ENCODE measurements at regions not wholly inside any gene's neighbourhood (a gene's known extent, or its start where the extent isn't known, plus 50 kb on each side); places are given as distances from the start of the nearest gene placed in this dataset.

GRCh38 chr11:33574331-33574730, 126.3 kb downstream of the C11orf91 start:
- peaks cover 4% of the 10 kb centered on the region for H3K9me3 Mint-ChIP-seq
- H3K27ac Mint-ChIP-seq (ENCODE audit: unreplicated experiment) = no peak overlapping the region
- H3K27me3 Mint-ChIP-seq (ENCODE audit: low read depth) = no peaks in the 10 kb centered on the region
- H3K4me3 Mint-ChIP-seq = no peak overlapping the region
- TF ChIP-seq, protein P1, sequence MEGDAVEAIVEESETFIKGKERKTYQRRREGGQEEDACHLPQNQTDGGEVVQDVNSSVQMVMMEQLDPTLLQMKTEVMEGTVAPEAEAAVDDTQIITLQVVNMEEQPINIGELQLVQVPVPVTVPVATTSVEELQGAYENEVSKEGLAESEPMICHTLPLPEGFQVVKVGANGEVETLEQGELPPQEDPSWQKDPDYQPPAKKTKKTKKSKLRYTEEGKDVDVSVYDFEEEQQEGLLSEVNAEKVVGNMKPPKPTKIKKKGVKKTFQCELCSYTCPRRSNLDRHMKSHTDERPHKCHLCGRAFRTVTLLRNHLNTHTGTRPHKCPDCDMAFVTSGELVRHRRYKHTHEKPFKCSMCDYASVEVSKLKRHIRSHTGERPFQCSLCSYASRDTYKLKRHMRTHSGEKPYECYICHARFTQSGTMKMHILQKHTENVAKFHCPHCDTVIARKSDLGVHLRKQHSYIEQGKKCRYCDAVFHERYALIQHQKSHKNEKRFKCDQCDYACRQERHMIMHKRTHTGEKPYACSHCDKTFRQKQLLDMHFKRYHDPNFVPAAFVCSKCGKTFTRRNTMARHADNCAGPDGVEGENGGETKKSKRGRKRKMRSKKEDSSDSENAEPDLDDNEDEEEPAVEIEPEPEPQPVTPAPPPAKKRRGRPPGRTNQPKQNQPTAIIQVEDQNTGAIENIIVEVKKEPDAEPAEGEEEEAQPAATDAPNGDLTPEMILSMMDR (conservative IDR thresholded peaks at IDR 0.05) = no peak
- peaks cover 17% of the 10 kb centered on the region for H3K36me3 Mint-ChIP-seq (ENCODE audit: low read depth)
- no peaks in the 10 kb centered on the region for H3K4me1 Mint-ChIP-seq
- DNase-seq (ENCODE audit: low read depth, low spot score) = no peak

GRCh38 chr11:33569333-33569732, 131.3 kb downstream of the C11orf91 start:
- Mint-ChIP-seq H3K4me3 (no peak overlapping the region), H3K4me1 (peaks cover 8% of the 10 kb centered on the region), H3K27me3 (ENCODE audit: low read depth) (no peaks in the 10 kb centered on the region), H3K27ac (ENCODE audit: unreplicated experiment) (no peak overlapping the region), H3K9me3 (peaks cover 4% of the 10 kb centered on the region), H3K36me3 (ENCODE audit: low read depth) (peaks cover 19% of the 10 kb centered on the region)
- TF ChIP-seq, protein P1 (conservative IDR thresholded peaks at IDR 0.05) = no peak
- no peak for DNase-seq (ENCODE audit: low read depth, low spot score)

DNA sequence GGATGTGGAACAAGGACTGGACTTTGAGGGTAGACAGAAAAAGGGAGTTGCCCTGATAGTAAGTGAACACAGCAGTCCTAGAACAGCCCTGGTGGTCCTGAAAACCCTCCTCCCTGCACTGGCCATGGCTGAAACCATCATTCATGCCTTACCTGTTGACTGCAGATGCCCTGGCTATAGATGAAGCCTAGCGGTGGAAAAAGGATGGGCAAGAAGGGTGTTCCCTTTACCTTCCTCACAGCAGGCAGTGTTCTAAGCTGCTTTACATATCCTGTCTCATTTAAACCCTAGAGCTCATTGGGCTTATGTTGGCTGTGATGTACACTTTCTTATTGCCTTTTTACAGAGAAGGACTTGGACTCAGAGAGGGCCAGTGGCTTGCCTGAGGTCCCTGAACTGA, 133.6 kb downstream of the C11orf91 start:
- Mint-ChIP-seq H3K36me3 (ENCODE audit: low read depth) (peaks cover 10% of the 10 kb centered on the region), H3K9me3 (peaks cover 4% of the 10 kb centered on the region), H3K27me3 (ENCODE audit: low read depth) (no peaks in the 10 kb centered on the region), H3K27ac (ENCODE audit: unreplicated experiment) (peak overlapping the region; percentile 71), H3K4me1 (peaks cover 8% of the 10 kb centered on the region), H3K4me3 (no peak overlapping the region)
- TF ChIP-seq, protein P1 (conservative IDR thresholded peaks at IDR 0.05) = no peak
- DNase-seq (ENCODE audit: low read depth, low spot score) = no peak

- H3K4me3 Mint-ChIP-seq = no peak overlapping the region
- no peaks in the 10 kb centered on the region for H3K27me3 Mint-ChIP-seq (ENCODE audit: low read depth)
- peaks cover 8% of the 10 kb centered on the region for H3K4me1 Mint-ChIP-seq
- H3K27ac Mint-ChIP-seq (ENCODE audit: unreplicated experiment) = peak overlapping the region; percentile 78
- H3K36me3 Mint-ChIP-seq (ENCODE audit: low read depth) = peaks cover 4% of the 10 kb centered on the region
- TF ChIP-seq, protein P1 (conservative IDR thresholded peaks at IDR 0.05) = no peak
- H3K9me3 Mint-ChIP-seq = no peaks in the 10 kb centered on the region
- no peak for DNase-seq (ENCODE audit: low read depth, low spot score)
These were observed 135.7 kb downstream of the C11orf91 start for GRCh38 chr11:33564856-33565453.

GRCh38 chr11:33560729-33561128, 139.9 kb downstream of the C11orf91 start:
- Mint-ChIP-seq H3K9me3 (no peaks in the 10 kb centered on the region), H3K4me1 (no peaks in the 10 kb centered on the region), H3K27me3 (ENCODE audit: low read depth) (no peaks in the 10 kb centered on the region), H3K4me3 (no peak overlapping the region), H3K27ac (ENCODE audit: unreplicated experiment) (no peak overlapping the region), H3K36me3 (ENCODE audit: low read depth) (no peaks in the 10 kb centered on the region)
- DNase-seq (ENCODE audit: low read depth, low spot score) = no peak
- TF ChIP-seq, protein P1 (conservative IDR thresholded peaks at IDR 0.05) = no peak

Data from neural crest cell (in vitro differentiated cells).